GM21381 (cell line): ENCODE measurements at regions not wholly inside any gene's neighbourhood (a gene's known extent, or its start where the extent isn't known, plus 50 kb on each side); places are given as distances from the start of the nearest gene placed in this dataset.

ENCODE experiments used
- ATAC-seq: cut with Tn5 transposase; IDR thresholded peaks from one replicate; pipeline ENCODE4 v1.9.1; 2021; ENCODE audit warnings: mild to moderate bottlenecking, moderate library complexity; ENCODE audit not compliant: unreplicated experiment

GRCh38 chr5:124839371-124839998 lies 93.0 kb upstream of the ZNF608 start:
- ATAC-seq, result no peak

- no peak for ATAC-seq
These were observed 95.6 kb upstream of the ZNF608 start for GRCh38 chr5:124841829-124842712.

GRCh38 chr5:124842725-124843595 lies 96.5 kb upstream of the ZNF608 start:
- no peak for ATAC-seq

- ATAC-seq, result no peak
These were observed 97.1 kb upstream of the ZNF608 start for GRCh38 chr5:124843596-124843899.

GRCh38 chr5:124844371-124844920 lies 98.0 kb upstream of the ZNF608 start:
- ATAC-seq, result no peak

GRCh38 chr5:124847907-124848306 lies 101.5 kb upstream of the ZNF608 start:
- no peak for ATAC-seq

GRCh38 chr5:124849774-124850173 lies 103.3 kb upstream of the ZNF608 start:
- no peak for ATAC-seq

GRCh38 chr5:124856726-124857125 lies 110.3 kb upstream of the ZNF608 start:
- no peak for ATAC-seq

- no peak for ATAC-seq
These were observed 112.2 kb upstream of the ZNF608 start for GRCh38 chr5:124858612-124859011.

GRCh38 chr5:124859027-124859426 lies 112.6 kb upstream of the ZNF608 start:
- no peak for ATAC-seq

- ATAC-seq, result no peak
These were observed 113.3 kb upstream of the ZNF608 start for GRCh38 chr5:124859556-124860290.

- no peak for ATAC-seq
These were observed 113.8 kb upstream of the ZNF608 start for GRCh38 chr5:124860291-124860655.

- ATAC-seq, result no peak
These were observed 118.6 kb upstream of the ZNF608 start for GRCh38 chr5:124865066-124865465.

GRCh38 chr5:124865603-124866354 lies 119.3 kb upstream of the ZNF608 start:
- no peak for ATAC-seq

GRCh38 chr5:124866355-124867136 lies 120.1 kb upstream of the ZNF608 start:
- no peak for ATAC-seq

GRCh38 chr5:124867137-124867704 lies 120.8 kb upstream of the ZNF608 start:
- no peak for ATAC-seq

GRCh38 chr5:124868676-124869075 lies 122.2 kb upstream of the ZNF608 start:
- ATAC-seq, result no peak

GRCh38 chr5:124869426-124870033 lies 123.1 kb upstream of the ZNF608 start:
- ATAC-seq, result no peak
